ENCODE measurements at regions not wholly inside any gene's neighbourhood (a gene's known extent, or its start where the extent isn't known, plus 50 kb on each side); places are given as distances from the start of the nearest gene placed in this dataset.
"Not testable (repeated sequence)": the region's sequence is repeated elsewhere in the genome, so short reads cannot be mapped to it uniquely, and the experiment has no call there.

- intact Hi-C loops (cut with micrococcal nuclease), result no loop called here
Observed at GRCh38 chr12:43255522-43256111, 296.4 kb downstream of the ADAMTS20 start.

- intact Hi-C loops (cut with micrococcal nuclease), result no loop called here
Observed at GRCh38 chr12:43252585-43252984, 299.4 kb downstream of the ADAMTS20 start.

GRCh38 chr12:43245947-43246346 lies 306.1 kb downstream of the ADAMTS20 start:
- intact Hi-C loops (cut with micrococcal nuclease), result no loop called here

- intact Hi-C loops (cut with micrococcal nuclease), result no loop called here
Observed at GRCh38 chr12:43241986-43242385, 310.0 kb downstream of the ADAMTS20 start.

GRCh38 chr12:43238281-43238680 lies 313.7 kb downstream of the ADAMTS20 start:
- intact Hi-C loops (cut with micrococcal nuclease), result no loop called here

GRCh38 chr12:43237238-43237879 lies 314.6 kb downstream of the ADAMTS20 start:
- intact Hi-C loops (cut with micrococcal nuclease), result no loop called here

- intact Hi-C loops (cut with micrococcal nuclease), result no loop called here
Observed at GRCh38 chr12:43235721-43236120, 316.3 kb downstream of the ADAMTS20 start.

GRCh38 chr12:43233861-43234260 lies 318.1 kb downstream of the ADAMTS20 start:
- intact Hi-C loops (cut with micrococcal nuclease), result no loop called here

GRCh38 chr12:43226151-43226550 lies 325.9 kb downstream of the ADAMTS20 start:
- intact Hi-C loops (cut with micrococcal nuclease), result no loop called here

GRCh38 chr12:43224190-43224805 lies 327.7 kb downstream of the ADAMTS20 start:
- intact Hi-C loops (cut with micrococcal nuclease), result not testable (repeated sequence)

- intact Hi-C loops (cut with micrococcal nuclease), result no loop called here
Observed at GRCh38 chr12:43222796-43223195, 329.2 kb downstream of the ADAMTS20 start.

- intact Hi-C loops (cut with micrococcal nuclease), result no loop called here
Observed at GRCh38 chr12:43221216-43221615, 330.8 kb downstream of the ADAMTS20 start.

- intact Hi-C loops (cut with micrococcal nuclease), result no loop called here
Observed at GRCh38 chr12:43216490-43216889, 335.5 kb downstream of the ADAMTS20 start.

- intact Hi-C loops (cut with micrococcal nuclease), result no loop called here
Observed at GRCh38 chr12:43214166-43214565, 337.8 kb downstream of the ADAMTS20 start.

- intact Hi-C loops (cut with micrococcal nuclease), result no loop called here
Observed at GRCh38 chr12:43213608-43214007, 338.4 kb downstream of the ADAMTS20 start.

GRCh38 chr12:43210485-43211192 lies 341.4 kb downstream of the ADAMTS20 start:
- intact Hi-C loops (cut with micrococcal nuclease), result no loop called here

- intact Hi-C loops (cut with micrococcal nuclease), result no loop called here
Observed at GRCh38 chr12:43208627-43209026, 343.4 kb downstream of the ADAMTS20 start.

- intact Hi-C loops (cut with micrococcal nuclease), result no loop called here
Observed at GRCh38 chr12:43208221-43208620, 343.8 kb downstream of the ADAMTS20 start.

- intact Hi-C loops (cut with micrococcal nuclease), result no loop called here
Observed at GRCh38 chr12:43206396-43206795, 345.6 kb downstream of the ADAMTS20 start.

GRCh38 chr12:43198608-43199007 lies 353.4 kb downstream of the ADAMTS20 start:
- intact Hi-C loops (cut with micrococcal nuclease), result no loop called here

- intact Hi-C loops (cut with micrococcal nuclease), result no loop called here
Observed at GRCh38 chr12:43196268-43196907, 355.6 kb downstream of the ADAMTS20 start.

- intact Hi-C loops (cut with micrococcal nuclease), result not testable (repeated sequence)
Observed at GRCh38 chr12:43193096-43193495, 358.9 kb downstream of the ADAMTS20 start.
